Neural cell (in vitro differentiated cells): ENCODE measurements at regions not wholly inside any gene's neighbourhood (a gene's known extent, or its start where the extent isn't known, plus 50 kb on each side); places are given as distances from the start of the nearest gene placed in this dataset.
"Not testable (repeated sequence)": the region's sequence is repeated elsewhere in the genome, so short reads cannot be mapped to it uniquely, and the experiment has no call there.

Experiments
- H2AFZ ChIP-seq: fragments of 200-600, 300-800 bp; sonication (generic), shearing (Covaris generic); 2 replicates; pipeline ENCODE4 v1.6.0; 2014; ENCODE audit warnings: low read depth, mild to moderate bottlenecking, antibody characterized with exemption, low read length, moderate library complexity
- H3F3A ChIP-seq: fragments of 200-600 bp; shearing (Covaris generic); 2 replicates; pipeline ENCODE4 v1.6.1; 2016; ENCODE audit warnings: mild to moderate bottlenecking, moderate library complexity, mixed read lengths, antibody characterized with exemption, low read length; ENCODE audit not compliant: insufficient read depth, poor library complexity, severe bottlenecking
- H3K27ac ChIP-seq: fragments of 200-600, 300-800 bp; sonication (generic), shearing (Covaris generic); 2 replicates; pipeline ENCODE4 v1.5.1; 2014; ENCODE audit warnings: mild to moderate bottlenecking, low read length, moderate library complexity
- H3K27me3 ChIP-seq: fragments of 300-800, 200-600 bp; sonication (generic), shearing (Covaris generic); 2 replicates; pipeline ENCODE4 v1.6.0; 2014; ENCODE audit warnings: mild to moderate bottlenecking, low read depth, low read length, moderate library complexity; ENCODE audit not compliant: insufficient read depth
- H3K36me3 ChIP-seq: fragments of 300-800, 200-600 bp; sonication (generic), shearing (Covaris generic); 2 replicates; pipeline ENCODE4 v1.5.1; 2014; ENCODE audit warnings: mild to moderate bottlenecking, antibody characterized with exemption, low read length, moderate library complexity; ENCODE audit not compliant: insufficient read depth
- H3K4me2 ChIP-seq: fragments of 300-800, 200-600 bp; sonication (generic), shearing (Covaris generic); 2 replicates; pipeline ENCODE4 v1.6.0; 2014; ENCODE audit warnings: mild to moderate bottlenecking, low read length
- H3K4me3 ChIP-seq: fragments of 300-800, 200-600 bp; sonication (generic), shearing (Covaris generic); 2 replicates; pipeline ENCODE4 v1.5.1; 2014; ENCODE audit warnings: mild to moderate bottlenecking, low read length, moderate library complexity
- H3K79me2 ChIP-seq: fragments of 200-600 bp; shearing (Covaris generic); replicated peaks from 2 replicates; pipeline ENCODE4 v1.6.0; 2014; ENCODE audit warnings: mild to moderate bottlenecking, low read length, moderate library complexity; ENCODE audit not compliant: insufficient read depth
- H3K9ac ChIP-seq: fragments of 300-800, 200-600 bp; sonication (generic), shearing (Covaris generic); 2 replicates; pipeline ENCODE4 v1.6.1; 2016; ENCODE audit warnings: mild to moderate bottlenecking, low read length, mixed read lengths
- H3K9me2 ChIP-seq: fragments of 200-600 bp; shearing (Covaris generic); 2 replicates; pipeline ENCODE4 v1.6.1; 2016; ENCODE audit warnings: mild to moderate bottlenecking, low read length, mixed read lengths; ENCODE audit not compliant: insufficient read depth
- H3K9me3 ChIP-seq: fragments of 200-600, 300-800 bp; sonication (generic), shearing (Covaris generic); 2 replicates; pipeline ENCODE4 v1.6.1; 2016; ENCODE audit warnings: mild to moderate bottlenecking, mixed run types, low read length, moderate library complexity, mixed read lengths
- H4K20me1 ChIP-seq: fragments of 200-600 bp; shearing (Covaris generic); 2 replicates; pipeline ENCODE4 v1.6.1; 2016; ENCODE audit warnings: mild to moderate bottlenecking, mixed run types; ENCODE audit not compliant: insufficient read depth
- MXI1 ChIP-seq: fragments of 450-650 bp; conservative IDR thresholded peaks from 2 replicates; pipeline ENCODE4 v1.6.1; 2014; ENCODE audit warnings: antibody characterized with exemption, mild to moderate bottlenecking; ENCODE audit not compliant: poor library complexity, severe bottlenecking

GRCh38 chr21:8419925-8420560, 2101.3 kb upstream of the TPTE start:
- H3K4me2 ChIP-seq, H3K9ac ChIP-seq, H4K20me1 ChIP-seq, H3K79me2 ChIP-seq, H2AFZ ChIP-seq, H3K9me2 ChIP-seq, H3K4me3 ChIP-seq, H3F3A ChIP-seq, H3K9me3 ChIP-seq, H3K27ac ChIP-seq, H3K27me3 ChIP-seq, H3K36me3 ChIP-seq: not testable (repeated sequence)
- peak; percentile 14 for TF ChIP-seq MXI1

- H2AFZ ChIP-seq, H3K9me2 ChIP-seq, H3K27me3 ChIP-seq, H3K36me3 ChIP-seq, H3K4me2 ChIP-seq, H3K9ac ChIP-seq, H3K9me3 ChIP-seq, H3K79me2 ChIP-seq, H4K20me1 ChIP-seq, H3F3A ChIP-seq, H3K27ac ChIP-seq, H3K4me3 ChIP-seq: not testable (repeated sequence)
These were observed 2093.4 kb upstream of the TPTE start for GRCh38 chr21:8427790-8428667.

DNA sequence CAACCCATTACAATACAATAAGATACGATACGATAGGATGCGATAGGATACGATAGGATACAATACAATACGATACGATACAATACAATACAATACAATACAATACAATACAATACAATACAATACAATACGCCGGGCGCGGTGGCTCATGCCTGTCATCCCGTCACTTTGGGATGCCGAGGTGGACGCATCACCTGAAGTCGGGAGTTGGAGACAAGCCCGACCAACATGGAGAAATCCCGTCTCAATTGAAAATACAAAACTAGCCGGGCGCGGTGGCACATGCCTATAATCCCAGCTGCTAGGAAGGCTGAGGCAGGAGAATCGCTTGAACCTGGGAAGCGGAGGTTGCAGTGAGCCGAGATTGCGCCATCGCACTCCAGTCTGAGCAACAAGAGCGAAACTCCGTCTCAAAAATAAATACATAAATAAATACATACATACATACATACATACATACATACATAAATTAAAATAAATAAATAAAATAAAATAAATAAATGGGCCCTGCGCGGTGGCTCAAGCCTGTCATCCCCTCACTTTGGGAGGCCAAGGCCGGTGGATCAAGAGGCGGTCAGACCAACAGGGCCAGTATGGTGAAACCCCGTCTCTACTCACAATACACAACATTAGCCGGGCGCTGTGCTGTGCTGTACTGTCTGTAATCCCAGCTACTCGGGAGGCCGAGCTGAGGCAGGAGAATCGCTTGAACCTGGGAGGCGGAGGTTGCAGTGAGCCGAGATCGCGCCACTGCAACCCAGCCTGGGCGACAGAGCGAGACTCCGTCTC, 2092.5 kb upstream of the TPTE start:
- not testable (repeated sequence) for H3K4me2 ChIP-seq, H3K79me2 ChIP-seq, H3K9ac ChIP-seq, H3K27ac ChIP-seq, H3K27me3 ChIP-seq, H3K9me2 ChIP-seq, H3F3A ChIP-seq, H2AFZ ChIP-seq, H3K9me3 ChIP-seq, H4K20me1 ChIP-seq, H3K36me3 ChIP-seq, H3K4me3 ChIP-seq

DNA sequence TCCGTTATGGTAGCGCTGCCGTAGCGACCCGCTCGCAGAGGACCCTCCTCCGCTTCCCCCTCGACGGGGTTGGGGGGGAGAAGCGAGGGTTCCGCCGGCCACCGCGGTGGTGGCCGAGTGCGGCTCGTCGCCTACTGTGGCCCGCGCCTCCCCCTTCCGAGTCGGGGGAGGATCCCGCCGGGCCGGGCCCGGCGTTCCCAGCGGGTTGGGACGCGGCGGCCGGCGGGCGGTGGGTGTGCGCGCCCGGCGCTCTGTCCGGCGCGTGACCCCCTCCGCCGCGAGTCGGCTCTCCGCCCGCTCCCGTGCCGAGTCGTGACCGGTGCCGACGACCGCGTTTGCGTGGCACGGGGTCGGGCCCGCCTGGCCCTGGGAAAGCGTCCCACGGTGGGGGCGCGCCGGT, 2086.7 kb upstream of the TPTE start:
- not testable (repeated sequence) for H3K4me3 ChIP-seq, H3K27me3 ChIP-seq, H3K27ac ChIP-seq, H3K9ac ChIP-seq, H3K9me3 ChIP-seq, H2AFZ ChIP-seq, H4K20me1 ChIP-seq, H3K79me2 ChIP-seq, H3F3A ChIP-seq, H3K36me3 ChIP-seq, H3K4me2 ChIP-seq, H3K9me2 ChIP-seq

DNA sequence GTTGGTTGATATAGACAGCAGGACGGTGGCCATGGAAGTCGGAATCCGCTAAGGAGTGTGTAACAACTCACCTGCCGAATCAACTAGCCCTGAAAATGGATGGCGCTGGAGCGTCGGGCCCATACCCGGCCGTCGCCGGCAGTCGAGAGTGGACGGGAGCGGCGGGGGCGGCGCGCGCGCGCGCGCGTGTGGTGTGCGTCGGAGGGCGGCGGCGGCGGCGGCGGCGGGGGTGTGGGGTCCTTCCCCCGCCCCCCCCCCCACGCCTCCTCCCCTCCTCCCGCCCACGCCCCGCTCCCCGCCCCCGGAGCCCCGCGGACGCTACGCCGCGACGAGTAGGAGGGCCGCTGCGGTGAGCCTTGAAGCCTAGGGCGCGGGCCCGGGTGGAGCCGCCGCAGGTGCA, 2078.3 kb upstream of the TPTE start:
- not testable (repeated sequence) for H3K27me3 ChIP-seq, H3K27ac ChIP-seq, H3K79me2 ChIP-seq, H3K9me2 ChIP-seq, H3K9me3 ChIP-seq, H3K9ac ChIP-seq, H3K4me2 ChIP-seq, H3K4me3 ChIP-seq, H2AFZ ChIP-seq, H4K20me1 ChIP-seq, H3K36me3 ChIP-seq, H3F3A ChIP-seq

- H3K4me3 ChIP-seq, H4K20me1 ChIP-seq, H3K27ac ChIP-seq, H3K9me2 ChIP-seq, H3K79me2 ChIP-seq, H3K4me2 ChIP-seq, H3K9me3 ChIP-seq, H3F3A ChIP-seq, H3K27me3 ChIP-seq, H2AFZ ChIP-seq, H3K36me3 ChIP-seq, H3K9ac ChIP-seq: not testable (repeated sequence)
These were observed 2071.6 kb upstream of the TPTE start for GRCh38 chr21:8449807-8450206.

- not testable (repeated sequence) for H3K27ac ChIP-seq, H3F3A ChIP-seq, H3K9ac ChIP-seq, H4K20me1 ChIP-seq, H3K4me3 ChIP-seq, H3K36me3 ChIP-seq, H3K27me3 ChIP-seq, H3K79me2 ChIP-seq, H3K4me2 ChIP-seq, H3K9me2 ChIP-seq, H2AFZ ChIP-seq, H3K9me3 ChIP-seq
These were observed 2065.9 kb upstream of the TPTE start for GRCh38 chr21:8455279-8456128.
